PFSK-1 (cell line): ENCODE measurements at regions not wholly inside any gene's neighbourhood (a gene's known extent, or its start where the extent isn't known, plus 50 kb on each side); places are given as distances from the start of the nearest gene placed in this dataset.

Experiments
- POLR2AphosphoS5 ChIP-seq: IDR thresholded peaks from 2 replicates; pipeline ENCODE4 v1.6.1; 2012; ENCODE audit warnings: low read depth, mild to moderate bottlenecking, control low read depth, low read length, moderate library complexity
- TF ChIP-seq, protein P1 (sequence below), 2 experiments: IDR thresholded peaks; 2 replicates each; pipeline versions ENCODE4 v1.6.1 to v1.8.0; 2011 to 2012; ENCODE audit warnings: low read depth in 2 of 2, low read length in 2 of 2, control low read depth in 1 of 2, inconsistent platforms in 1 of 2, mild to moderate bottlenecking in 1 of 2, moderate library complexity in 1 of 2; ENCODE audit not compliant: insufficient read depth in 1 of 2

DNA sequence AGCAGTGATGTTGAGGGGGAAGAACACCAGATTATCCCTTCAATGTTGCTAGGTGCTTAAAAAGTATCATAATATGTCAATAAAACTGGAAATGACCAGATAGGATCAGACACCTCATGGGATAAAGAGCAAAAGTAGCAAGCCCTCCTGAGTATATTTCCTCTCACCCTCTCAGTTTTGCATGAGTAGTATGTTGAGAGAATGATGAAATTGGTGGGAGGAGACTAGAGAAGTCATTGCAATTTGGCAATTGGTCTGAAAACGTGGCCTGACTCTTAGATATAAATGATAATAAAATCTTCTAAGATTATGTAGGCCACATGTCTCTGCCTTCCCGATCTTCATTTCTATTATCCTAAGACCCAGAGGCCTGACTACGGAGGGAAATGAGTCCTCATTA is 151.2 kb upstream of the ARRDC3 start:
- TF ChIP-seq, protein P1, sequence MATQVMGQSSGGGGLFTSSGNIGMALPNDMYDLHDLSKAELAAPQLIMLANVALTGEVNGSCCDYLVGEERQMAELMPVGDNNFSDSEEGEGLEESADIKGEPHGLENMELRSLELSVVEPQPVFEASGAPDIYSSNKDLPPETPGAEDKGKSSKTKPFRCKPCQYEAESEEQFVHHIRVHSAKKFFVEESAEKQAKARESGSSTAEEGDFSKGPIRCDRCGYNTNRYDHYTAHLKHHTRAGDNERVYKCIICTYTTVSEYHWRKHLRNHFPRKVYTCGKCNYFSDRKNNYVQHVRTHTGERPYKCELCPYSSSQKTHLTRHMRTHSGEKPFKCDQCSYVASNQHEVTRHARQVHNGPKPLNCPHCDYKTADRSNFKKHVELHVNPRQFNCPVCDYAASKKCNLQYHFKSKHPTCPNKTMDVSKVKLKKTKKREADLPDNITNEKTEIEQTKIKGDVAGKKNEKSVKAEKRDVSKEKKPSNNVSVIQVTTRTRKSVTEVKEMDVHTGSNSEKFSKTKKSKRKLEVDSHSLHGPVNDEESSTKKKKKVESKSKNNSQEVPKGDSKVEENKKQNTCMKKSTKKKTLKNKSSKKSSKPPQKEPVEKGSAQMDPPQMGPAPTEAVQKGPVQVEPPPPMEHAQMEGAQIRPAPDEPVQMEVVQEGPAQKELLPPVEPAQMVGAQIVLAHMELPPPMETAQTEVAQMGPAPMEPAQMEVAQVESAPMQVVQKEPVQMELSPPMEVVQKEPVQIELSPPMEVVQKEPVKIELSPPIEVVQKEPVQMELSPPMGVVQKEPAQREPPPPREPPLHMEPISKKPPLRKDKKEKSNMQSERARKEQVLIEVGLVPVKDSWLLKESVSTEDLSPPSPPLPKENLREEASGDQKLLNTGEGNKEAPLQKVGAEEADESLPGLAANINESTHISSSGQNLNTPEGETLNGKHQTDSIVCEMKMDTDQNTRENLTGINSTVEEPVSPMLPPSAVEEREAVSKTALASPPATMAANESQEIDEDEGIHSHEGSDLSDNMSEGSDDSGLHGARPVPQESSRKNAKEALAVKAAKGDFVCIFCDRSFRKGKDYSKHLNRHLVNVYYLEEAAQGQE (IDR thresholded peaks at IDR 0.05; ENCODE audit: insufficient read depth in 1 of 2, low read depth in 2 of 2, low read length in 2 of 2), result no peak
- no peak for TF ChIP-seq POLR2AphosphoS5
